Esophagus squamous epithelium (tissue), 5 donors: ENCODE measurements at regions not wholly inside any gene's neighbourhood (a gene's known extent, or its start where the extent isn't known, plus 50 kb on each side); places are given as distances from the start of the nearest gene placed in this dataset.

ENCODE experiments used
- DNase-seq: peaks from one replicate; lab custom pipeline; 2025; lab: John Stamatoyannopoulos, UW
- H3K27ac ChIP-seq, 4 donors: fragments of 200-600 bp; sonication (generic); one replicate each; pipeline ENCODE4 v1.5.1; 2016 to 2019; ENCODE audit warnings: mild to moderate bottlenecking in 1 of 4
- H3K27me3 ChIP-seq, 4 donors: fragments of 200-600 bp; sonication (generic); 1 replicate in 3 of 4; 2 replicates in 1 of 4; pipeline versions ENCODE4 v1.5.1 to v1.6.0; 2017 to 2021; ENCODE audit warnings: antibody characterized with exemption in 1 of 4
- H3K36me3 ChIP-seq, 3 donors: fragments of 200-600 bp; sonication (generic); one replicate each; pipeline ENCODE4 v1.5.1; 2016 to 2019
- H3K4me1 ChIP-seq, 3 donors: fragments of 200-600 bp; sonication (generic); one replicate each; pipeline ENCODE4 v1.5.1; 2017 to 2019
- H3K4me3 ChIP-seq, 4 donors: fragments of 200-600 bp; sonication (generic); 1 replicate in 3 of 4; 2 replicates in 1 of 4; pipeline ENCODE4 v1.5.1; 2016 to 2019; ENCODE audit warnings: mild to moderate bottlenecking in 2 of 4, moderate library complexity in 1 of 4
- H3K9me3 ChIP-seq, 3 donors: fragments of 200-600 bp; sonication (generic); one replicate each; pipeline ENCODE4 v1.5.1; 2016 to 2019
- POLR2A ChIP-seq, 4 donors: fragments of 450-650 bp; IDR thresholded peaks; one replicate each; pipeline ENCODE4 v1.6.1; 2017; ENCODE audit warnings: antibody characterized with exemption in 4 of 4, mild to moderate bottlenecking in 4 of 4, moderate library complexity in 3 of 4
- WGBS, 2 donors: methylation state at CpG; one replicate each; pipeline ENCODE4 v1.1.5; 2018; 5-methylcytosine and 5-hydroxymethylcytosine counted together
- intact Hi-C: fragments of 100-400 bp; cut with DNase I; formaldehyde crosslinking; loops from one replicate; pipeline ENCODE4 v1.15.0; 2022
- TF ChIP-seq, protein P1 (sequence below), 6 experiments: fragments of 450-650 bp in 4 of 6; fragments of 200-600 bp in 2 of 6; sonication (generic) in 2 of 6; IDR thresholded peaks; one replicate each; pipeline ENCODE4 v1.5.1; 2016 to 2019; ENCODE audit warnings: antibody characterized with exemption in 6 of 6, mild to moderate bottlenecking in 4 of 6, moderate library complexity in 4 of 6
- donor health status: DM: yes; HTN: yes; CAD: no.

DNA sequence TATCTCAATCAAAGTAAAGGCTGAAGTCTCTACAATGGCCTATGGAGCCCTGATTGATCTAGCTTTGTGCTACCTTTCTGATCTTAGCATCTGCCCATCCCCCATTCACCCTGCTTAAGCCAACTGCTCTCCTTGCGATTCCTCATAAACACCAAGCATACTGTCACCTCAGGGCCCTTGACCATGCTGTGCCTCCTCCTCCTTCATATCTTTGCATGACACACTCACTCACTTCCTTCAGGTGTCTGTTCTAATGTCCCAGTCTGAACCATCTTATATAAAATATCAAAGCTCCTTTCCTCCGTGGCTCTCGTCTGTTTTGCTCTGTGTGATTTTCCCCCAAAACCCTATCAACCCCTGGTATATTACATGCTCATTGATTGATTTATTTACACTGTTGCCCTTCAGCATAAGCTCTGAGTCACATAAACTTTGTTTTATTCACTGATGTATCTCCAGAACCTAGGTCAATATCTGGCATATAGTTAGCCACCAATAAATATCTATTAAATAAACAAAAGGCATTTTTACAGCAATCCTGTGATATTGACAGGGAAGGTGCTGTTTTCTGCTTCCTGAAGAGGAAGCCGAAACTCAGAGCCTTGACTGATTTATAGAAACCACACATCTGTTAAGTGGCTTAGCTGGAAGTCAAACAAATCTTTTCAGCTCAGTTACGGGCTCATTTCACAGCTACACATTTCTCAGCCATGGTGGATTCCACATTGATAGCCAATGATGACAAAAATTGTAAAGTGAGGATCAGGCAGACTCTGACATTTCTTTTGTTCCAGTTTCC lies 103.6 kb downstream of the BOD1 start:
- Histone ChIP-seq H3K4me1 (no peaks in the 10 kb centered on the region), H3K36me3 (no peaks in the 10 kb centered on the region), H3K27ac (no peak overlapping the region), H3K9me3 (no peaks in the 10 kb centered on the region), H3K4me3 (no peak overlapping the region), H3K27me3 (peaks cover 0 to 4% (median 0%) of the 10 kb centered on the region in 4 donors)
- WGBS, 2 donors: 46 to 57% methylated on average over 5 of the region's 5 CpGs
- intact Hi-C loops: no loop called here
- no peak for TF ChIP-seq POLR2A (IDR thresholded peaks at IDR 0.05)
- TF ChIP-seq, protein P1, sequence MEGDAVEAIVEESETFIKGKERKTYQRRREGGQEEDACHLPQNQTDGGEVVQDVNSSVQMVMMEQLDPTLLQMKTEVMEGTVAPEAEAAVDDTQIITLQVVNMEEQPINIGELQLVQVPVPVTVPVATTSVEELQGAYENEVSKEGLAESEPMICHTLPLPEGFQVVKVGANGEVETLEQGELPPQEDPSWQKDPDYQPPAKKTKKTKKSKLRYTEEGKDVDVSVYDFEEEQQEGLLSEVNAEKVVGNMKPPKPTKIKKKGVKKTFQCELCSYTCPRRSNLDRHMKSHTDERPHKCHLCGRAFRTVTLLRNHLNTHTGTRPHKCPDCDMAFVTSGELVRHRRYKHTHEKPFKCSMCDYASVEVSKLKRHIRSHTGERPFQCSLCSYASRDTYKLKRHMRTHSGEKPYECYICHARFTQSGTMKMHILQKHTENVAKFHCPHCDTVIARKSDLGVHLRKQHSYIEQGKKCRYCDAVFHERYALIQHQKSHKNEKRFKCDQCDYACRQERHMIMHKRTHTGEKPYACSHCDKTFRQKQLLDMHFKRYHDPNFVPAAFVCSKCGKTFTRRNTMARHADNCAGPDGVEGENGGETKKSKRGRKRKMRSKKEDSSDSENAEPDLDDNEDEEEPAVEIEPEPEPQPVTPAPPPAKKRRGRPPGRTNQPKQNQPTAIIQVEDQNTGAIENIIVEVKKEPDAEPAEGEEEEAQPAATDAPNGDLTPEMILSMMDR (IDR thresholded peaks at IDR 0.05): no peak
- no peak for DNase-seq

DNA sequence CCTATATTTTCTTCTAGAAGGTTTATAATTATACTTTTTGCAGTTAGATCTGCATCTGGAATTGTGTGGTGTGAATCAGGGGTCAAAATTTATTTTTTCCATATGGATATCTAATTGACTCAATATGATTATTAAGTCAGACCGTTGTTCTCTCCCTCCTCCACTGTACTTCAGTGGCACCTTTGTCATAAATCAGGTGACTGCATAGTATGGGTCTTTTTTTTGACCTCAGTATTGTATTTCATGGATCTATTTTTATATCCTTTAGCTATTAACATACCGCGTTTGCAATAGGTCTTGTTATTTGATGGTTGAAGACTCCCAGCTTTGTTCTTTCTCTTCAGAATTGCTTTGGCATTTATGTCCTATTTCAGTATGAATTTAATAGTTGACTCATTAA lies 107.4 kb downstream of the BOD1 start:
- H3K27me3 ChIP-seq: peaks cover 0 to 4% (median 0%) of the 10 kb centered on the region in 4 donors
- no peak overlapping the region for H3K27ac ChIP-seq
- WGBS, 2 donors: 75 to 82% methylated on average over 3 of the region's 3 CpGs
- TF ChIP-seq, protein P1 (IDR thresholded peaks at IDR 0.05): no peak
- no peak for DNase-seq
- intact Hi-C loops: no loop called here
- H3K9me3 ChIP-seq: peaks cover 0 to 7% (median 3%) of the 10 kb centered on the region in 3 donors
- H3K4me3 ChIP-seq: no peak overlapping the region
- H3K4me1 ChIP-seq: no peaks in the 10 kb centered on the region
- H3K36me3 ChIP-seq: no peaks in the 10 kb centered on the region

DNA sequence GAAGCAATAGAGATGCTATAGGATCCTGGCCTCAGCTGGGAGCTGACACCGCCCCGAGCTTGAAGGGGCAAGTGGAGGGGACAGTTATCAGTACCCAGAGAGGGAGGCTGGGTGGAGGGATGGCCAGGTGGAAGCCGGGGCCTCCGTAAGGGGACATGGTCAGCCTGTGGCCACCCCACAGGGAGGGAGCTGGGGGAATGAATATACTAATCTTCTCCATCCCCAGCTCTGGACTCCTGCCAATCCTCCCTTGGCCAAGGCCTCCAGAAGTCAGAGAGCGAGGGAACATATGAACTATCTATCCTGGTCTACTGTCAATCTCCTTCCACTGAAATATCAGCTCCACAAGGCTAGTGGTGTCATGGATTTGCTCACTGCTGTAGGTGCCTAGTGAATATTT lies 109.3 kb downstream of the BOD1 start:
- 71 to 82% methylated on average over 5 of the region's 5 CpGs for WGBS, 2 donors
- Histone ChIP-seq H3K4me3 (no peak overlapping the region), H3K4me1 (no peaks in the 10 kb centered on the region), H3K27me3 (peaks cover 0 to 4% (median 0%) of the 10 kb centered on the region in 4 donors), H3K9me3 (peaks cover 0 to 7% (median 3%) of the 10 kb centered on the region in 3 donors), H3K27ac (no peak overlapping the region), H3K36me3 (no peaks in the 10 kb centered on the region)
- no peak for DNase-seq
- TF ChIP-seq, protein P1 (IDR thresholded peaks at IDR 0.05): no peak
- TF ChIP-seq POLR2A (IDR thresholded peaks at IDR 0.05): no peak
- intact Hi-C loops: no loop called here

GRCh38 chr5:173505634-173506033 lies 110.8 kb downstream of the BOD1 start:
- Histone ChIP-seq H3K36me3 (no peaks in the 10 kb centered on the region), H3K4me3 (no peak overlapping the region), H3K27ac (no peak overlapping the region), H3K4me1 (no peaks in the 10 kb centered on the region), H3K9me3 (peaks cover 0 to 7% (median 3%) of the 10 kb centered on the region in 3 donors), H3K27me3 (no peaks in the 10 kb centered on the region)
- TF ChIP-seq POLR2A (IDR thresholded peaks at IDR 0.05): no peak
- TF ChIP-seq, protein P1 (IDR thresholded peaks at IDR 0.05): no peak
- DNase-seq: no peak
- WGBS, 2 donors: 63 to 64% methylated on average over 3 of the region's 3 CpGs
- intact Hi-C loops: no loop called here

DNA sequence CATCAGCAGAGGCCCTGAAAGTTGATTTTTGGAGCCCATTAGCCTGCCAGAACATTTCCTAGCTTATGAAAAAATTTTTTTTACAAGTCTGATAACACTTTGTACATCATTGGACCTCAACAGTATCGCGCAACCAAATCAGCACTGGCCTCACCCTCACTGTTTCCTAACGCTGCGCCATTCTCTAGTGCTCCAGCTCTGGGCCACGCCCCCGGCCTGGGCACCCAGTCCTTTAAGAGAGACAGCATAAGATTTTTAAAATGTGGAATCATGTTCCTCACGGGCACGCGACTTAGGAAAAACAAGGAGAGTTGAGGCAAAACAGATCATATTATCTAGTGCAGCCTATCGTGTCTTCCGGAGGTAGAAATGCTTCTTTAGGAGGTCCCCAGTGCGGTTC lies 114.5 kb downstream of the BOD1 start:
- H3K36me3 ChIP-seq: no peaks in the 10 kb centered on the region
- intact Hi-C loops: no loop called here
- H3K4me3 ChIP-seq: no peak overlapping the region
- WGBS, 2 donors: 84 to 85% methylated on average over 12 of the region's 12 CpGs
- peaks cover 0 to 7% (median 3%) of the 10 kb centered on the region in 3 donors for H3K9me3 ChIP-seq
- no peak for TF ChIP-seq POLR2A (IDR thresholded peaks at IDR 0.05)
- TF ChIP-seq, protein P1 (IDR thresholded peaks at IDR 0.05): no peak
- H3K27ac ChIP-seq: no peak overlapping the region
- DNase-seq: no peak
- H3K27me3 ChIP-seq: no peaks in the 10 kb centered on the region
- peaks cover 0 to 12% (median 6%) of the 10 kb centered on the region in 3 donors for H3K4me1 ChIP-seq
